ENCODE measurements at regions not wholly inside any gene's neighbourhood (a gene's known extent, or its start where the extent isn't known, plus 50 kb on each side); places are given as distances from the start of the nearest gene placed in this dataset.

DNA sequence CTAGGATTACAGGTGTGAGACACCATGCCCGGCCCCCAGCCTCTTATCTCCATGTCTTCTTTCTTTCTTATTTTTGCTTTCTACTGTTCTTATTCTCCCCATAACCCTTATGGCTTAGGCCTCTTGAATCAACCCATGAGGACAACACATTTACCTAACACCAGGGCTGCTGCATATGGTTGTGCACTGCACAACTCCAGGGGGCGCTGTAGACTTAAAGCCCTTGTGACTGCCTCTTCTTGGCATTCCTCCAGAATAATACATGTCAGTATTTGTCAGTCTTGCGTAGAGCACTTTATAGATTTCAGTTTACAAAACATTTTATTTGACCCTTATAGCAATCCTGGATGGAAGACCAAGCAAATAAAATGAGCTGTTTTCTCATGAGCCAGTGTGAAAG, 225.0 kb upstream of the SALL1 start:
- no peak for DNase-seq
- Histone ChIP-seq H3K36me3 (no peaks in the 10 kb centered on the region), H3K9me3 (no peaks in the 10 kb centered on the region), H3K4me3 (no peak overlapping the region), H3K27me3 (no peaks in the 10 kb centered on the region), H3K4me1 (no peaks in the 10 kb centered on the region), H3K27ac (no peak overlapping the region)
- intact Hi-C loops (cut with DNase I; ENCODE audit: low total_unique reads) (no loop called here), in situ Hi-C loops (cut with MboI; ENCODE audit: low pct_ligation_motif_present in 1 of 4, low pct_unique_long_range_greater_than_20kb in 1 of 4, low sequenced_read_pairs in 3 of 4) (no loop called here)
- 76 to 77% methylated on average over 3 of the region's 3 CpGs for WGBS, 2 donors (ENCODE audit: low coverage in 1 of 2)
- TF ChIP-seq POLR2A (IDR thresholded peaks at IDR 0.05): no peak
- no peak for TF ChIP-seq POLR2AphosphoS5 (IDR thresholded peaks at IDR 0.05)

DNA sequence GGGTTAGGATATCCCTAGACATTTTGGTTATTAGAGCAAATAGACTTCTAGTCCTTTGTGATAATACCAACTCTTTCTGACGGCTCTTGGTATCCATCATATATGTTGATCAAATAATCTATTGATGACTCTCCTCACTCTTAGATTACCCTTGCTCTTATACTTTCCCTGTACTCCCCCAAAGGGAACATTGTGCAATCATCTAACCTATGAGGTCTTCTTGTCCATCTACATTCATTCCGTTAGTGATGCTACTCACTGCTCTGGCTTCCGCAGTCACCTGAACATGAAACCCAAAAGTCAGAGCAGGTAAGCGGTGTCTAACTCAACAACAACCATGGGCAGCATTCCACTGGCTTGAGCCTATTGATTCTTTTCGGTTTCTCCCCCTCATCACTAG, 223.7 kb upstream of the SALL1 start:
- Histone ChIP-seq H3K36me3 (no peaks in the 10 kb centered on the region), H3K9me3 (no peaks in the 10 kb centered on the region), H3K27ac (no peak overlapping the region), H3K4me1 (no peaks in the 10 kb centered on the region), H3K4me3 (no peak overlapping the region), H3K27me3 (no peaks in the 10 kb centered on the region)
- in situ Hi-C loops (cut with MboI; ENCODE audit: low pct_ligation_motif_present in 1 of 4, low pct_unique_long_range_greater_than_20kb in 1 of 4, low sequenced_read_pairs in 3 of 4) (loop anchor here in 1 of 4 donors (25.0 kb wide), 1 partner anchor 88 kb away; no protein-coding TSS in a partner anchor), intact Hi-C loops (cut with DNase I; ENCODE audit: low total_unique reads) (no loop called here)
- WGBS, 2 donors (ENCODE audit: low coverage in 1 of 2): 90 to 96% methylated on average over 3 to 5 of the region's 5 CpGs
- TF ChIP-seq, protein P1, sequence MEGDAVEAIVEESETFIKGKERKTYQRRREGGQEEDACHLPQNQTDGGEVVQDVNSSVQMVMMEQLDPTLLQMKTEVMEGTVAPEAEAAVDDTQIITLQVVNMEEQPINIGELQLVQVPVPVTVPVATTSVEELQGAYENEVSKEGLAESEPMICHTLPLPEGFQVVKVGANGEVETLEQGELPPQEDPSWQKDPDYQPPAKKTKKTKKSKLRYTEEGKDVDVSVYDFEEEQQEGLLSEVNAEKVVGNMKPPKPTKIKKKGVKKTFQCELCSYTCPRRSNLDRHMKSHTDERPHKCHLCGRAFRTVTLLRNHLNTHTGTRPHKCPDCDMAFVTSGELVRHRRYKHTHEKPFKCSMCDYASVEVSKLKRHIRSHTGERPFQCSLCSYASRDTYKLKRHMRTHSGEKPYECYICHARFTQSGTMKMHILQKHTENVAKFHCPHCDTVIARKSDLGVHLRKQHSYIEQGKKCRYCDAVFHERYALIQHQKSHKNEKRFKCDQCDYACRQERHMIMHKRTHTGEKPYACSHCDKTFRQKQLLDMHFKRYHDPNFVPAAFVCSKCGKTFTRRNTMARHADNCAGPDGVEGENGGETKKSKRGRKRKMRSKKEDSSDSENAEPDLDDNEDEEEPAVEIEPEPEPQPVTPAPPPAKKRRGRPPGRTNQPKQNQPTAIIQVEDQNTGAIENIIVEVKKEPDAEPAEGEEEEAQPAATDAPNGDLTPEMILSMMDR (IDR thresholded peaks at IDR 0.05): no peak
- no peak for TF ChIP-seq POLR2AphosphoS5 (IDR thresholded peaks at IDR 0.05)
- TF ChIP-seq POLR2A (IDR thresholded peaks at IDR 0.05): no peak
- no peak for TF ChIP-seq EP300 (IDR thresholded peaks at IDR 0.05; ENCODE audit: low read depth)
- DNase-seq: no peak

DNA sequence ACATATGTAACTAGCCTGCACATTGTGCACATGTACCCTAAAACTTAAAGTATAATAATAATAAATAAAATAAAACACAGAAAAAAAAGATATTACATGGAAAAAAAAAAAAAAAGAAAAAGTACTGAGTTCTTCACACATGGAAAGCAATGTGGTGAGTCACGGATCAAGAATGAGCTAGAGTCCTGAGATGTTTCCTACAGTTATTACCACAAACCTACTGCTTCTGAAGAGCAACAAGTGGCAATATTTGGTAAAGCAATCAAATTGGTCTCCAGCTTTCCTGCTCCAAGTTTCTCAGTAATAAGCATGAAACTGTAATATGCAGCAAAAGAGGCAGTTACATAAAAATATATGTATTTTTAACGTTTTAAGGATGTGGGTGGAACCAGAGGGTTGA, 223.3 kb upstream of the SALL1 start:
- Histone ChIP-seq H3K4me3 (no peak overlapping the region), H3K36me3 (no peaks in the 10 kb centered on the region), H3K27ac (no peak overlapping the region), H3K4me1 (no peaks in the 10 kb centered on the region), H3K9me3 (no peaks in the 10 kb centered on the region), H3K27me3 (no peaks in the 10 kb centered on the region)
- in situ Hi-C loops (cut with MboI; ENCODE audit: low pct_ligation_motif_present in 1 of 4, low pct_unique_long_range_greater_than_20kb in 1 of 4, low sequenced_read_pairs in 3 of 4) (loop anchor here in 1 of 4 donors (25.0 kb wide), 1 partner anchor 88 kb away; no protein-coding TSS in a partner anchor), intact Hi-C loops (cut with DNase I; ENCODE audit: low total_unique reads) (no loop called here)
- no peak for TF ChIP-seq POLR2A (IDR thresholded peaks at IDR 0.05)
- no peak for TF ChIP-seq POLR2AphosphoS5 (IDR thresholded peaks at IDR 0.05)
- TF ChIP-seq, protein P1 (IDR thresholded peaks at IDR 0.05): no peak
- TF ChIP-seq EP300 (IDR thresholded peaks at IDR 0.05; ENCODE audit: low read depth): no peak
- no peak for DNase-seq
- 75 to 81% methylated on average over 2 of the region's 2 CpGs for WGBS, 2 donors (ENCODE audit: low coverage in 1 of 2)

DNA sequence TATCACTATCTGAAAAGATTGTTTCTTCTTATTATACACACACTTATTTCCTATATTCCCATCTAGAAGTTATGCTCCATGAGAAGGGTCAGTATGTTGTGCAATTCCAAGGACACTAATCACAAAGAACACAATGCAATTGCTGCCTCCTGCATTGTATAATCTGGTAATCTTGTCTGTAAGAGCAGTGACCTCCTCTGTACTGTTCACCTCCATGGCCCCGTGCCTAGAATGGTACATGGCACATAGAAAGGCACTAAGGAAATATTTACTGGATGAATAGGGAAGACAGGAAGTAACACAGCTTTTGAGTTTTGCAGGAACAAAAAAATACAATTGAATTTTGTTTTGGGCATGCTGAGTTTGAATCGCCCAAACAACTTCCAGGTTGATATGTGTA, 214.6 kb upstream of the SALL1 start:
- no peak overlapping the region for H3K27ac ChIP-seq
- no peak overlapping the region for H3K4me3 ChIP-seq
- intact Hi-C loops (cut with DNase I; ENCODE audit: low total_unique reads): no loop called here
- no peak for TF ChIP-seq POLR2A (IDR thresholded peaks at IDR 0.05)
- no peaks in the 10 kb centered on the region for H3K27me3 ChIP-seq
- in situ Hi-C loops (cut with MboI; ENCODE audit: low pct_ligation_motif_present in 1 of 4, low pct_unique_long_range_greater_than_20kb in 1 of 4, low sequenced_read_pairs in 3 of 4): loop anchor here in 1 of 4 donors (25.0 kb wide), 1 partner anchor 97 kb away; no protein-coding TSS in a partner anchor
- H3K4me1 ChIP-seq: no peaks in the 10 kb centered on the region
- no peaks in the 10 kb centered on the region for H3K9me3 ChIP-seq
- 59 to 80% methylated on average over 2 of the region's 2 CpGs for WGBS, 2 donors (ENCODE audit: low coverage in 1 of 2)
- no peaks in the 10 kb centered on the region for H3K36me3 ChIP-seq
- no peak for DNase-seq

DNA sequence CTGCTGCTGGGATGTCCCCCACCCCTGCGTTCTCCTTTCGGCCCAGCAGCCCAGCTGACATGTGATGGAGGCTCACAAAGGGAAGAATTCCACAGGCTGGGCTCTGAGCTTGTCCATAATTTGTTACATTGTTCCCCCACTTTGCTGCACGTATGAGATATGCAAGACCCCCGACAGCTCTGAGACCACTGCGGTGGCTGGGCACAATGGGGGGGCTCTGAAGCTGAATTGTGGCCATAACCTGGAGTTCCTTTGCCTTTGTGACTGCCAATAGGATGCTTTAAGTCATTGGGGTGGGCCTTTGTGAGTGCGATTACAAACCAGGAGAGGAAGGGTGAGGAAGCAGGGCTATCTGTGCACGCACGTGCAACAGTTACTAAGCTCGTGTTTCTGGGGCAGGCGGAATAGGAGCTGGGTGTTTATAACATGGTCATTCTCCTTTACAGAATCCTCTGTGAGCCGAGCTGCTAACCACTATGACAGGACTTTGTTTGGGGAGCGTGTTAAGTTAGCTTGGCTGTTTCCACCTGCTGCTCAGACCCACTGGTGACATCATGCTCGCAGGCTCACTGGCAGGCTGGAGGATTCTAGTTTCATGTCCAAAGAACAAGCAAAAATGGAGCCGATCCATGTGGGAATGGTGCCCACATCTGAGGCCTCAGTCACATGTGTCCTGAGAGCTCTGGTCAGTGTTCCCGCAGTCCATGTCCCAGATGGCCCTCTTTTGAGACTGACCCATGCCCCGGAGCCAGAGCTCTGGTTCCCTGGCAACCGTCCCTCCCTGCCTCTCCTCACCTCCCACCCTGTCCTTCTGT, 208.3 kb upstream of the SALL1 start:
- peak; percentile 7 for DNase-seq
- no peak overlapping the region for H3K27ac ChIP-seq
- in situ Hi-C loops (cut with MboI; ENCODE audit: low pct_ligation_motif_present in 1 of 4, low pct_unique_long_range_greater_than_20kb in 1 of 4, low sequenced_read_pairs in 3 of 4): loop anchor here in 1 of 4 donors (25.0 kb wide), 1 partner anchor 103 kb away; no protein-coding TSS in a partner anchor

More for the DNA sequence above, 208.3 kb upstream of the SALL1 start:
- H3K27me3 ChIP-seq: no peaks in the 10 kb centered on the region
- no peak overlapping the region for H3K4me3 ChIP-seq
- TF ChIP-seq, protein P1 (IDR thresholded peaks at IDR 0.05): no peak
- TF ChIP-seq EP300 (IDR thresholded peaks at IDR 0.05; ENCODE audit: low read depth): no peak
- TF ChIP-seq POLR2AphosphoS5 (IDR thresholded peaks at IDR 0.05): no peak
- TF ChIP-seq POLR2A (IDR thresholded peaks at IDR 0.05): no peak
- no peaks in the 10 kb centered on the region for H3K36me3 ChIP-seq
- 58 to 79% methylated on average over 5 to 17 of the region's 17 CpGs for WGBS, 2 donors (ENCODE audit: low coverage in 1 of 2)
- intact Hi-C loops (cut with DNase I; ENCODE audit: low total_unique reads): no loop called here
- H3K9me3 ChIP-seq: no peaks in the 10 kb centered on the region
- no peaks in the 10 kb centered on the region for H3K4me1 ChIP-seq

Measured in transverse colon (tissue), 4 donors.